ENCODE measurements at regions not wholly inside any gene's neighbourhood (a gene's known extent, or its start where the extent isn't known, plus 50 kb on each side); places are given as distances from the start of the nearest gene placed in this dataset.
A peak's percentile ranks its signal among the peaks of the same experiment; 100 is the strongest.

DNA sequence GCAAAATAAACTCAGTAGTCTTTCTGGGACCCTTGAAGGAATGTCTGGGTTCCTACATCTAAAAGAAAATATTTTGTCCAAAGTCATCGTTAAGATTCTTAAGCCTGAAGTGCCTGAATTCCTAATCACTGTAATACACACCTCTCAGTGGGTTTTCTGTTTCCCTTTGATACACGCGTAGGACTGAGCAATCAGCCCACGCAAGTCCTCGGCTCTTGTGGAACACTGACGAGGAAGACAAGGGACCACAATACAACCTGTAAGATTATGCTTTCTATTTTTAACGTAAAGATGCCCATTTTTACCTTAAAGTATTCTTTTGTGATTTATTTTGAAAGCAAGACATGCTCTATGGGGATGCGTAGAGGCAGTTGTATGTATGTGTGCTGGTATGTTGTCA lies 472.8 kb upstream of the CELF2 start:
- no peak overlapping the region for H3K4ac ChIP-seq (ENCODE audit: low read depth, low read length)
- H3K23ac ChIP-seq (ENCODE audit: low read length) = no peak overlapping the region
- H3K4me2 ChIP-seq (ENCODE audit: low read length) = no peak overlapping the region
- H3K18ac ChIP-seq (ENCODE audit: low read length) = peak overlapping the region; percentile 40
- no peak for DNase-seq
- H3K9ac ChIP-seq (ENCODE audit: low read length) = no peak overlapping the region
- H3K4me1 ChIP-seq (ENCODE audit: control insufficient read depth, low read depth, low read length) = peaks cover 2% of the 10 kb centered on the region
- H2BK5ac ChIP-seq (ENCODE audit: low read length) = peak overlapping the region; percentile 41
- no peaks in the 10 kb centered on the region for H3K36me3 ChIP-seq (ENCODE audit: control insufficient read depth, insufficient read depth, low read length)
- WGBS (ENCODE audit: extremely low coverage, insufficient coverage, low lambda C conversion rate) = no CpG with 5 or more reads among the region's 8 CpGs
- no peak overlapping the region for H3K27ac ChIP-seq (ENCODE audit: low read depth, low read length)
- H2BK15ac ChIP-seq (replicated peaks; ENCODE audit: low read depth) = no peak overlapping the region
- H3K79me2 ChIP-seq (ENCODE audit: control insufficient read depth, insufficient read depth, low read length) = no peaks in the 10 kb centered on the region
- H3K4me3 ChIP-seq (ENCODE audit: low read length) = no peak overlapping the region
- no peak overlapping the region for H2AK5ac ChIP-seq (ENCODE audit: low read length)
- H3K79me1 ChIP-seq (ENCODE audit: low read length) = no peaks in the 10 kb centered on the region
- no peak overlapping the region for H4K5ac ChIP-seq (ENCODE audit: low read length)
- no peaks in the 10 kb centered on the region for H3K27me3 ChIP-seq (ENCODE audit: insufficient read depth, low read length, poor library complexity)
- no peak overlapping the region for H2BK120ac ChIP-seq (ENCODE audit: low read depth, low read length)
- H3K56ac ChIP-seq (ENCODE audit: low read length) = no peak overlapping the region
- H4K8ac ChIP-seq (ENCODE audit: low read depth, low read length) = no peak overlapping the region

DNA sequence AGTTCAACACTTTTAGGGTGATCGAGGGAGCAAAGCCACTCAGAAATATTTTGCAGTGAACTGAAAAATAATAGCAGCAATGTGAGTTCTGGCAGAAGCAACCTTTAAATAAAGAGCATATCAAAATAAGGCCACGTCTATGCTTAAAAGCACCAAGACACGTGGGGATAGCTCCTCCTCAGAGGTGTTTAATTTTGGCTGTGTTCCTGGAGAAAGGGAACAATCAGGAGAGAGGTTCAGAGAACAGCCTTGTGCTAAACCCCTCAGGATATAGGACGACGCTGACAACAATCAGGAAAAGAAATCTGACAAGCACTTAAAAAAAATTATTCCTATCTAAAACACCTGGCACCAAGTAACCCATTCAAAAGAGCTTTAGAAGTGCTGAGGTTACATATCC lies 471.9 kb upstream of the CELF2 start:
- WGBS (ENCODE audit: extremely low coverage, insufficient coverage, low lambda C conversion rate) = no CpG with 5 or more reads among the region's 5 CpGs
- H2AK5ac ChIP-seq (ENCODE audit: low read length) = no peak overlapping the region
- H3K4me3 ChIP-seq (ENCODE audit: low read length) = no peak overlapping the region
- no peaks in the 10 kb centered on the region for H3K79me2 ChIP-seq (ENCODE audit: control insufficient read depth, insufficient read depth, low read length)
- no peak overlapping the region for H3K56ac ChIP-seq (ENCODE audit: low read length)
- H3K4me2 ChIP-seq (ENCODE audit: low read length) = no peak overlapping the region
- no peak overlapping the region for H2BK15ac ChIP-seq (replicated peaks; ENCODE audit: low read depth)
- no peaks in the 10 kb centered on the region for H3K36me3 ChIP-seq (ENCODE audit: control insufficient read depth, insufficient read depth, low read length)
- H4K5ac ChIP-seq (ENCODE audit: low read length) = no peak overlapping the region
- no peak overlapping the region for H3K4ac ChIP-seq (ENCODE audit: low read depth, low read length)
- H4K8ac ChIP-seq (ENCODE audit: low read depth, low read length) = no peak overlapping the region
- no peak overlapping the region for H3K18ac ChIP-seq (ENCODE audit: low read length)
- no peak overlapping the region for H2BK120ac ChIP-seq (ENCODE audit: low read depth, low read length)
- no peaks in the 10 kb centered on the region for H3K27me3 ChIP-seq (ENCODE audit: insufficient read depth, low read length, poor library complexity)
- no peak for DNase-seq
- no peak overlapping the region for H3K9ac ChIP-seq (ENCODE audit: low read length)
- H3K23ac ChIP-seq (ENCODE audit: low read length) = no peak overlapping the region
- peaks cover 2% of the 10 kb centered on the region for H3K4me1 ChIP-seq (ENCODE audit: control insufficient read depth, low read depth, low read length)
- no peaks in the 10 kb centered on the region for H3K79me1 ChIP-seq (ENCODE audit: low read length)
- no peak overlapping the region for H3K27ac ChIP-seq (ENCODE audit: low read depth, low read length)
- no peak overlapping the region for H2BK5ac ChIP-seq (ENCODE audit: low read length)

DNA sequence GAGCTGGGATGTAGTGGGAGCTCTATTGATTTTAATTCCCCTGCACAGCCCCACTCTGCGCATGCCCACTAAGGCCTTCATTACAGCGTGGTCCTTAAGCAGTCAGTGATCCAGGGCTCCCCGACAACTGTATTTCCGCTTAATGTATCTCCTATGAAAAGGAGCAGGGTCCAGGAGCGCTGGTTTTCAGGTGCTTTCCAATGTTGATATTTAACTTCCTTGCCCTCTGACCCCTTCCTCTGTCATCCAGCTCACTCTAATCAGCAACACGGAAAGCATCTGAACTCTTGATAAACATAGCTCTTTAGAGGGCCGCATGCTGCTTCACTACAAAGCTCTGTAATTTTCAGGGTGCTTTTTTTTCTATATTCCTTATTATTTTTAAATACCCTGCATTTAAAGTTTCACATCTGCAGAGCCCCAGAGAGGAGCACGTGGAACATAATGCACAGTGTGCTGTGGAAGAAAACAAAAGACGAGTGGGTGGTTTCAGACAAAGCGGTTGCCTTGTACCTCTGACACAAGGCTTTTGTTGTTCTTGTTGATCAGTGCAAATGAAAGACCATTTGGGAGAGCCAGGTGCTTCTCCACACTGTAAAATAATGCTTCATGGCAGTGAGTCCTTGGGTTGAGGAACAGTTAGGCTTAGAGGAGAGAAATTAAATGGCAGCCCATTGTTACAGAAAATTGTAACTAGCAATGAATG lies 465.9 kb upstream of the CELF2 start:
- Histone ChIP-seq H3K23ac (ENCODE audit: low read length) (no peak overlapping the region), H3K4me3 (ENCODE audit: low read length) (no peak overlapping the region), H4K8ac (ENCODE audit: low read depth, low read length) (no peak overlapping the region), H3K79me1 (ENCODE audit: low read length) (no peaks in the 10 kb centered on the region), H3K27me3 (ENCODE audit: insufficient read depth, low read length, poor library complexity) (no peaks in the 10 kb centered on the region), H4K5ac (ENCODE audit: low read length) (no peak overlapping the region), H2AK5ac (ENCODE audit: low read length) (no peak overlapping the region), H3K36me3 (ENCODE audit: control insufficient read depth, insufficient read depth, low read length) (no peaks in the 10 kb centered on the region), H3K9ac (ENCODE audit: low read length) (no peak overlapping the region), H3K18ac (ENCODE audit: low read length) (no peak overlapping the region), H3K4me2 (ENCODE audit: low read length) (no peak overlapping the region), H2BK120ac (ENCODE audit: low read depth, low read length) (no peak overlapping the region), H3K56ac (ENCODE audit: low read length) (no peak overlapping the region), H3K4me1 (ENCODE audit: control insufficient read depth, low read depth, low read length) (no peaks in the 10 kb centered on the region), H2BK15ac (replicated peaks; ENCODE audit: low read depth) (no peak overlapping the region), H3K79me2 (ENCODE audit: control insufficient read depth, insufficient read depth, low read length) (no peaks in the 10 kb centered on the region), H2BK5ac (ENCODE audit: low read length) (no peak overlapping the region), H3K4ac (ENCODE audit: low read depth, low read length) (no peak overlapping the region), H3K27ac (ENCODE audit: low read depth, low read length) (no peak overlapping the region)
- no CpG with 5 or more reads among the region's 10 CpGs for WGBS (ENCODE audit: extremely low coverage, insufficient coverage, low lambda C conversion rate)
- no peak for DNase-seq

DNA sequence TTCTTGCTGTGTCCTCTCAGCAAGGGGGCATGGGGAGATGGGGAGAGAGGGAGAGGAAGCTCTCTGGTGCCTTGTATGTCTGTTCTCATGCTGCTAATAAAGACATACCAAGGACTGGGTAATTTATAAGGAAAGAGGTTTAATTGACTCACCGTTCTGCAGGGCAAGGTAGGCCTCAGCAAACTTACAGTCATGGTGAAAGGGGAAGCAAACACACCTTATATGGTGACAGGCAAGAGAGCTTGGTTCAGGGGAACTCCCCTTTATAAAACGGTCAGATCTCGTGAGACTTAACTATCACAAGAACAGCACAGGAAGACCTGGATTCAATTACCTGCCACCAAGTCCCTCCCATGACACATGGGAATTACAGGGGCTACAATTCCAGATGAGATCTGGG lies 464.7 kb upstream of the CELF2 start:
- no peaks in the 10 kb centered on the region for H3K79me2 ChIP-seq (ENCODE audit: control insufficient read depth, insufficient read depth, low read length)
- H2BK15ac ChIP-seq (replicated peaks; ENCODE audit: low read depth) = no peak overlapping the region
- H3K4me1 ChIP-seq (ENCODE audit: control insufficient read depth, low read depth, low read length) = no peaks in the 10 kb centered on the region
- H4K5ac ChIP-seq (ENCODE audit: low read length) = no peak overlapping the region
- no peak for DNase-seq
- no peak overlapping the region for H3K18ac ChIP-seq (ENCODE audit: low read length)
- no peak overlapping the region for H4K8ac ChIP-seq (ENCODE audit: low read depth, low read length)
- H3K27ac ChIP-seq (ENCODE audit: low read depth, low read length) = no peak overlapping the region
- H3K4me2 ChIP-seq (ENCODE audit: low read length) = no peak overlapping the region
- H3K27me3 ChIP-seq (ENCODE audit: insufficient read depth, low read length, poor library complexity) = no peaks in the 10 kb centered on the region
- no peak overlapping the region for H3K23ac ChIP-seq (ENCODE audit: low read length)
- no peak overlapping the region for H3K4me3 ChIP-seq (ENCODE audit: low read length)
- no peaks in the 10 kb centered on the region for H3K79me1 ChIP-seq (ENCODE audit: low read length)
- no CpG with 5 or more reads among the region's 3 CpGs for whole genome bisulfite sequencing (ENCODE audit: extremely low coverage, insufficient coverage, low lambda C conversion rate)
- no peak overlapping the region for H3K9ac ChIP-seq (ENCODE audit: low read length)
- H3K56ac ChIP-seq (ENCODE audit: low read length) = no peak overlapping the region
- H2AK5ac ChIP-seq (ENCODE audit: low read length) = no peak overlapping the region
- no peak overlapping the region for H2BK120ac ChIP-seq (ENCODE audit: low read depth, low read length)
- no peaks in the 10 kb centered on the region for H3K36me3 ChIP-seq (ENCODE audit: control insufficient read depth, insufficient read depth, low read length)
- no peak overlapping the region for H3K4ac ChIP-seq (ENCODE audit: low read depth, low read length)
- H2BK5ac ChIP-seq (ENCODE audit: low read length) = no peak overlapping the region

DNA sequence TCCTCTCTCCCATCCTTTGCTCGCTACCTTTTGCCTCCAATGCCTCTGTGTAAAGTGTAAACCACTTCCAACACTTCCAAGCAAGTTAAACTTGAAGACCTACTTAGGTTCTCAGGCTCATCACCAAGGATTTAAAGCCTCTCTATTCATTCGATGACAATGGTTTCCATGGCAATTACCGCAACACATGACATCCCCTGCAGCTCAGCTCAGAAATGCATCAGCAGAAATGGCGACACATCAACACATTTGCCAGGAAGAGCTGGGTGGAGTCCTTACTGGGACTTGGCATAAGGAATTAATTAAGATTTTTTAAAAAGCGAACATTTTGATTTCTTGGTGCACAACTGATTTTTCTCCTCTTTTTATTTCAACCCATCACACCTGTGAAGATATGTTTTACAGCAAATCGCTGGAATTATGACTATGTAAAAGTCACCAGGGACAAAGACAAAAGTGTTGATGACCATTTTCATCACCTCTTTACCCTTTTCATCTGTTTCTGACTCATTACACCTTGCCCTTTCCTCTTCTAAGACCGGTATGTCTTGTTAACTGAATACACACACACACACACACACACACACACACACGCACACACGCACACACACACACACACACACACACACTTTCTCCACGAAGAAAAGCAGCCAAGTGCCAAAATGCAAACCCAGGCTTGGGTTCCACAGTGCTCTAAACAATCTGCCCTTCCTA lies 453.4 kb upstream of the CELF2 start:
- Histone ChIP-seq H2BK120ac (ENCODE audit: low read depth, low read length) (no peak overlapping the region), H3K4me3 (ENCODE audit: low read length) (no peak overlapping the region), H3K4me2 (ENCODE audit: low read length) (no peak overlapping the region), H3K9ac (ENCODE audit: low read length) (no peak overlapping the region), H3K79me1 (ENCODE audit: low read length) (no peaks in the 10 kb centered on the region), H2BK5ac (ENCODE audit: low read length) (no peak overlapping the region), H4K8ac (ENCODE audit: low read depth, low read length) (no peak overlapping the region), H3K4ac (ENCODE audit: low read depth, low read length) (no peak overlapping the region), H2BK15ac (replicated peaks; ENCODE audit: low read depth) (no peak overlapping the region), H3K27me3 (ENCODE audit: insufficient read depth, low read length, poor library complexity) (no peaks in the 10 kb centered on the region), H3K4me1 (ENCODE audit: control insufficient read depth, low read depth, low read length) (no peaks in the 10 kb centered on the region), H3K79me2 (ENCODE audit: control insufficient read depth, insufficient read depth, low read length) (no peaks in the 10 kb centered on the region), H3K36me3 (ENCODE audit: control insufficient read depth, insufficient read depth, low read length) (no peaks in the 10 kb centered on the region), H3K18ac (ENCODE audit: low read length) (no peak overlapping the region), H4K5ac (ENCODE audit: low read length) (no peak overlapping the region), H3K23ac (ENCODE audit: low read length) (no peak overlapping the region), H3K56ac (ENCODE audit: low read length) (no peak overlapping the region), H2AK5ac (ENCODE audit: low read length) (no peak overlapping the region), H3K27ac (ENCODE audit: low read depth, low read length) (no peak overlapping the region)
- peak; percentile 81 for DNase-seq
- no CpG with 5 or more reads among the region's 10 CpGs for WGBS (ENCODE audit: extremely low coverage, insufficient coverage, low lambda C conversion rate)

Data from mesendoderm (in vitro differentiated cells).